KMS-11 (cell line): ENCODE measurements at regions not wholly inside any gene's neighbourhood (a gene's known extent, or its start where the extent isn't known, plus 50 kb on each side); places are given as distances from the start of the nearest gene placed in this dataset.
"Not testable (repeated sequence)": the region's sequence is repeated elsewhere in the genome, so short reads cannot be mapped to it uniquely, and the experiment has no call there.

Experiments
- H2AFZ ChIP-seq: fragments of 200-600 bp; sonication (generic); 2 replicates; pipeline ENCODE4 v1.6.1; 2016; ENCODE audit warnings: antibody characterized with exemption, mixed run types, low read depth
- H3K27ac ChIP-seq: fragments of 200-600 bp; sonication (generic); 2 replicates; pipeline ENCODE4 v1.6.1; 2016; ENCODE audit warnings: mild to moderate bottlenecking, mixed run types
- H3K27me3 ChIP-seq: fragments of 200-600 bp; sonication (generic); 2 replicates; pipeline ENCODE4 v1.6.1; 2017; ENCODE audit warnings: mild to moderate bottlenecking, low read depth, mixed run types, moderate library complexity; ENCODE audit not compliant: insufficient read depth
- H3K36me3 ChIP-seq: fragments of 200-600 bp; sonication (generic); 2 replicates; pipeline ENCODE4 v1.6.1; 2017; ENCODE audit warnings: mild to moderate bottlenecking, mixed run types; ENCODE audit not compliant: insufficient read depth
- H3K4me1 ChIP-seq: fragments of 200-600 bp; sonication (generic); 2 replicates; pipeline ENCODE4 v1.6.1; 2016; ENCODE audit warnings: mild to moderate bottlenecking, low read depth, mixed run types; ENCODE audit not compliant: poor library complexity, severe bottlenecking
- H3K4me2 ChIP-seq: fragments of 200-600 bp; sonication (generic); 2 replicates; pipeline ENCODE4 v1.7.0; 2016; ENCODE audit warnings: mild to moderate bottlenecking, mixed run types
- H3K4me3 ChIP-seq: fragments of 200-600 bp; sonication (generic); IDR thresholded peaks from 2 replicates; pipeline ENCODE4 v1.6.1; 2017; ENCODE audit warnings: low read depth, low read length, mixed read lengths; ENCODE audit not compliant: insufficient read depth
- H3K79me2 ChIP-seq: fragments of 200-600 bp; sonication (generic); 2 replicates; pipeline ENCODE4 v1.6.1; 2016; ENCODE audit warnings: low read depth, mixed run types; ENCODE audit not compliant: insufficient read depth
- H3K9ac ChIP-seq: fragments of 200-600 bp; sonication (generic); 2 replicates; pipeline ENCODE4 v1.6.1; 2016; ENCODE audit warnings: mild to moderate bottlenecking, mixed run types
- H4K20me1 ChIP-seq: fragments of 200-600 bp; sonication (generic); 2 replicates; pipeline ENCODE4 v1.6.1; 2016; ENCODE audit warnings: mild to moderate bottlenecking, mixed run types; ENCODE audit not compliant: insufficient read depth
- TF ChIP-seq, protein P1 (sequence below): fragments of 200-600 bp; sonication (generic); conservative IDR thresholded peaks from 2 replicates; pipeline ENCODE4 v1.6.1; 2017; ENCODE audit warnings: low read depth, mild to moderate bottlenecking, antibody characterized with exemption, low read length, moderate library complexity, mixed read lengths

DNA sequence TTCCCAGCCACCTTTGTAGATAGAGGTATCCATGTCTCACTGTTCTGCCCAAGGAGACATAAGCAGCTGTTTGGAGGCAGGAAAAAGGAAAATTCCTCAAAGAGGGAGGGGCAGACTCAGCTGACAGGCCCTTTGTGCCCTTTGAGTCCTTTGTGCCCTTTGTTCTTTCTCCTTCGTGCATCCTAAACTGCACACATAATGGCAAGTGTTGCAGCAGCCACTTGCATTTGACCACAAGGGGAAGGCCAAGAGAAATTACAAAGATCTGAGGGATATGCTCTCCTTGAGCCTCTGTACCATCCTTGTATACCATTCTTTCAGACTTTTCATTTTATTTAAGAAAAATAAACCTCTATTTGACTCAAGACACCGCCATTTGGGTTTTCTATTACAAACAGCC lies 71.8 kb upstream of the PKN2 start:
- Histone ChIP-seq H3K79me2 (no peaks in the 10 kb centered on the region), H3K36me3 (no peaks in the 10 kb centered on the region), H3K27ac (no peak overlapping the region), H2AFZ (no peak overlapping the region), H3K4me1 (no peaks in the 10 kb centered on the region), H3K4me3 (no peak overlapping the region), H3K4me2 (no peak overlapping the region), H3K9ac (no peak overlapping the region), H4K20me1 (no peaks in the 10 kb centered on the region), H3K27me3 (no peaks in the 10 kb centered on the region)
- TF ChIP-seq, protein P1, sequence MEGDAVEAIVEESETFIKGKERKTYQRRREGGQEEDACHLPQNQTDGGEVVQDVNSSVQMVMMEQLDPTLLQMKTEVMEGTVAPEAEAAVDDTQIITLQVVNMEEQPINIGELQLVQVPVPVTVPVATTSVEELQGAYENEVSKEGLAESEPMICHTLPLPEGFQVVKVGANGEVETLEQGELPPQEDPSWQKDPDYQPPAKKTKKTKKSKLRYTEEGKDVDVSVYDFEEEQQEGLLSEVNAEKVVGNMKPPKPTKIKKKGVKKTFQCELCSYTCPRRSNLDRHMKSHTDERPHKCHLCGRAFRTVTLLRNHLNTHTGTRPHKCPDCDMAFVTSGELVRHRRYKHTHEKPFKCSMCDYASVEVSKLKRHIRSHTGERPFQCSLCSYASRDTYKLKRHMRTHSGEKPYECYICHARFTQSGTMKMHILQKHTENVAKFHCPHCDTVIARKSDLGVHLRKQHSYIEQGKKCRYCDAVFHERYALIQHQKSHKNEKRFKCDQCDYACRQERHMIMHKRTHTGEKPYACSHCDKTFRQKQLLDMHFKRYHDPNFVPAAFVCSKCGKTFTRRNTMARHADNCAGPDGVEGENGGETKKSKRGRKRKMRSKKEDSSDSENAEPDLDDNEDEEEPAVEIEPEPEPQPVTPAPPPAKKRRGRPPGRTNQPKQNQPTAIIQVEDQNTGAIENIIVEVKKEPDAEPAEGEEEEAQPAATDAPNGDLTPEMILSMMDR: no peak

DNA sequence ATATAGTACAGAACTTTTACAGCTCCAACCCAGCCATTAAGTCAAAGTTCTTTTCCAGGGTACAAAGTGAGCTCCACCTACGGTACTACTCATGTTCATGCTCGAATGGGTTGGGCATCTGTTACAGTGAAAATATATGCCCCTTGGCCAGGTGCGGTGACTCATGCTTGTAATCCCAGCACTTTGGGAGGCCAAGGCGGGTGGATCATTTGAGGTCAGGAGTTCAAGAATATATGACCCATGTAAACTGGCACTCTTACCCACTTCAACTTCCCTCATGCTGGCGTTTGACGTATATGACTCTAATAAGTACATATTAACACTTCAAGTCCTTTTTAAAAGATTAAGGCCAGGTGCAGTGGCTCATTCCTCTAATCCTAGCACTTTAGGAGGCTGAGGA lies 71.3 kb upstream of the PKN2 start:
- Histone ChIP-seq H3K36me3 (no peaks in the 10 kb centered on the region), H3K79me2 (no peaks in the 10 kb centered on the region), H2AFZ (no peak overlapping the region), H3K27ac (no peak overlapping the region), H3K9ac (no peak overlapping the region), H3K4me1 (no peaks in the 10 kb centered on the region), H3K27me3 (no peaks in the 10 kb centered on the region), H3K4me3 (no peak overlapping the region), H4K20me1 (no peaks in the 10 kb centered on the region), H3K4me2 (no peak overlapping the region)
- TF ChIP-seq, protein P1: no peak

DNA sequence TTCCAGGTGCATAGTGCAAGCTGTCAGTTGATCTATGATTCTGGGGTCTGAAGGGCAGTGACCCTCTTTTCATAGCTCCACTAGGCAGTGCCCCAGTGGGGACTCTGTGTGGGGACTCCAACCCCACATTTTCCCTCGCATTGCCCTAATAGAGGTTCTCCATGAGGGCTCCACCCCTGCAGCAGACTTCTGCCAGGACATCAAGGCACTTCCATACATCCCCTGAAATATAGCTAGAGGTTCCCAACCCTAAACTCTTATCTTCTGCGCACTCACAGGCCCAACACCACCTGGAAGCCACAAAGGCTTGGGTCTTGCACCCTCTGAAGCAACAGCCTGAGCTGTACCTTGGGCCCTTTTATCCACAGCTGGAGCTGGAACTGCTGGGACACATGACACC lies 65.7 kb upstream of the PKN2 start:
- H3K4me2 ChIP-seq: no peak overlapping the region
- no peaks in the 10 kb centered on the region for H3K36me3 ChIP-seq
- no peaks in the 10 kb centered on the region for H3K4me1 ChIP-seq
- H3K9ac ChIP-seq: no peak overlapping the region
- no peaks in the 10 kb centered on the region for H3K79me2 ChIP-seq
- no peak overlapping the region for H2AFZ ChIP-seq
- no peaks in the 10 kb centered on the region for H4K20me1 ChIP-seq
- no peak overlapping the region for H3K4me3 ChIP-seq
- TF ChIP-seq, protein P1: no peak
- H3K27ac ChIP-seq: no peak overlapping the region
- H3K27me3 ChIP-seq: no peaks in the 10 kb centered on the region

DNA sequence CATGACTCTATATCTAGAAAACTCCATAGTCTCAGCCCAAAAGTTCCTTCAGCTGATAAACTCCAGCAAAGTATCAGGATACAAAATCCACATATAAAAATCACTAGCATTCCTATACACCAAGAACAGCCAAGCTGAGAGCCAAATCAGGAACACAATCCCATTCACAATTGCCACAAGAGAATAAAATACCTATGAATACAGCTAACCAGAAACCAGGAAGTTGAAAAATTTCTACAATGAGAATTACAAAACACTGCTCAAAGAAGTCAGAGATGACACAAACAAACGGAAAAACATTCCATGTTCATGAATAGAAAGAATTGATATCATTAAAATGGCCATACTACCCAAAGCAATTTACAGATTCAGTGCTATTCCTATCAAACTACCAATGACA lies 61.0 kb upstream of the PKN2 start:
- not testable (repeated sequence) for H3K27ac ChIP-seq, H3K36me3 ChIP-seq, H2AFZ ChIP-seq, H3K4me1 ChIP-seq, H4K20me1 ChIP-seq, H3K9ac ChIP-seq, H3K4me3 ChIP-seq, H3K79me2 ChIP-seq, H3K27me3 ChIP-seq, H3K4me2 ChIP-seq
